Spleen (tissue), 7 donors: ENCODE measurements at regions not wholly inside any gene's neighbourhood (a gene's known extent, or its start where the extent isn't known, plus 50 kb on each side); places are given as distances from the start of the nearest gene placed in this dataset.

ENCODE experiments used
- CTCF ChIP-seq, 11 experiments: fragments of 200-600 bp in 7 of 11; fragments of 450-650 bp in 4 of 11; sonication (generic) in 4 of 11; IDR thresholded peaks in 8 of 11; conservative IDR thresholded peaks in 3 of 11; 1 replicate in 7 of 11; 2 replicates in 4 of 11; pipeline versions ENCODE4 v1.4.0 to v1.8.0; 2016 to 2021; ENCODE audit warnings: antibody characterized with exemption in 11 of 11, inconsistent platforms in 4 of 11, mild to moderate bottlenecking in 1 of 11
- POLR2A ChIP-seq, 3 donors: fragments of 450-650 bp; IDR thresholded peaks; one replicate each; pipeline ENCODE4 v1.5.1; 2017; ENCODE audit warnings: antibody characterized with exemption in 3 of 3, mild to moderate bottlenecking in 1 of 3
- POLR2AphosphoS5 ChIP-seq, 3 donors: sonication (generic); formaldehyde crosslinking; IDR thresholded peaks; one replicate each; pipeline ENCODE4 v1.5.1; 2017; ENCODE audit warnings: antibody characterized with exemption in 3 of 3
- donor health status: DM: no; HTN: no; CAD: no; lungs with moderate emphysema.
- donor health status: DM: no; HTN: no; CAD: no.
- donor health status: DM: no; HTN: no; CAD: no.

- TF ChIP-seq CTCF (IDR thresholded peaks at IDR 0.05 in 8 of 11, conservative IDR thresholded peaks at IDR 0.05 in 3 of 11): no peak
- TF ChIP-seq POLR2AphosphoS5 (IDR thresholded peaks at IDR 0.05): no peak
- no peak for TF ChIP-seq POLR2A (IDR thresholded peaks at IDR 0.05)
Observed at GRCh38 chr7:131046246-131046645, 281.4 kb upstream of the MKLN1 start.
